ENCODE measurements at regions not wholly inside any gene's neighbourhood (a gene's known extent, or its start where the extent isn't known, plus 50 kb on each side); places are given as distances from the start of the nearest gene placed in this dataset.

DNA sequence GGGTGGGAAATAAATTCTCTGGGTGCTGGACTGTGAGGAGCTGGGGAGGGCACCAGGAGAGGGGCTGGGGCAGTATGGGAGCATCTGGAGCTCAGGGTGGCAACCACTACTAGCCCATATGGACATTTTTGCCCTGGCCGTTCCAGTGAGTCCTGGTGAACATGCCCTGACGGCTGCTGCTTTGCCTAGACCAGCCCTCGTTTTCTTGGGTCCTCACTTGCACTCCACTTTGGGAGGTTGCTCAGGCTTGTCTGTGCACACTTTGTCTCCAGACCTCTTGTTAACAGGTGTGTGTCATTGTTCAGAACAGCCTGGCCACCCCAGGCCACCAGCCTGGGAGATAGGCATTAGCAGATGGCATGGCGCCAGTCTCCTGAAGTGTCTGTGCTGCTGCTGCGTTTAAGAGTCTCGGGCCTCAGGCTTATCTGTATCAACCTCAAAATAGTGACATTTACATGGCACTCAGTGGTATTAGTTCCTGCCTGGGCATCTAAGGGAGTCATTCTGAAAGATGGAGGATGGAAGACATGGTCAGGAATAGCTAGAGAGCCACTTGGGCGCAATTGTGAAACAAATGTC is 190.5 kb downstream of the PTPRU start:
- TF ChIP-seq CHD1 (IDR thresholded peaks at IDR 0.05; ENCODE audit: low read depth, low read length) (no peak), HDAC2 (IDR thresholded peaks at IDR 0.05) (no peak)
- TF ChIP-seq, protein P1, sequence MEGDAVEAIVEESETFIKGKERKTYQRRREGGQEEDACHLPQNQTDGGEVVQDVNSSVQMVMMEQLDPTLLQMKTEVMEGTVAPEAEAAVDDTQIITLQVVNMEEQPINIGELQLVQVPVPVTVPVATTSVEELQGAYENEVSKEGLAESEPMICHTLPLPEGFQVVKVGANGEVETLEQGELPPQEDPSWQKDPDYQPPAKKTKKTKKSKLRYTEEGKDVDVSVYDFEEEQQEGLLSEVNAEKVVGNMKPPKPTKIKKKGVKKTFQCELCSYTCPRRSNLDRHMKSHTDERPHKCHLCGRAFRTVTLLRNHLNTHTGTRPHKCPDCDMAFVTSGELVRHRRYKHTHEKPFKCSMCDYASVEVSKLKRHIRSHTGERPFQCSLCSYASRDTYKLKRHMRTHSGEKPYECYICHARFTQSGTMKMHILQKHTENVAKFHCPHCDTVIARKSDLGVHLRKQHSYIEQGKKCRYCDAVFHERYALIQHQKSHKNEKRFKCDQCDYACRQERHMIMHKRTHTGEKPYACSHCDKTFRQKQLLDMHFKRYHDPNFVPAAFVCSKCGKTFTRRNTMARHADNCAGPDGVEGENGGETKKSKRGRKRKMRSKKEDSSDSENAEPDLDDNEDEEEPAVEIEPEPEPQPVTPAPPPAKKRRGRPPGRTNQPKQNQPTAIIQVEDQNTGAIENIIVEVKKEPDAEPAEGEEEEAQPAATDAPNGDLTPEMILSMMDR (IDR thresholded peaks at IDR 0.05 in 2 of 3, conservative IDR thresholded peaks at IDR 0.05 in 1 of 3; ENCODE audit: control insufficient read depth in 2 of 3, extremely low read depth in 1 of 3, insufficient read depth in 1 of 3, low read depth in 3 of 3, low read length in 3 of 3), result no peak
- TF ChIP-seq, protein P2, sequence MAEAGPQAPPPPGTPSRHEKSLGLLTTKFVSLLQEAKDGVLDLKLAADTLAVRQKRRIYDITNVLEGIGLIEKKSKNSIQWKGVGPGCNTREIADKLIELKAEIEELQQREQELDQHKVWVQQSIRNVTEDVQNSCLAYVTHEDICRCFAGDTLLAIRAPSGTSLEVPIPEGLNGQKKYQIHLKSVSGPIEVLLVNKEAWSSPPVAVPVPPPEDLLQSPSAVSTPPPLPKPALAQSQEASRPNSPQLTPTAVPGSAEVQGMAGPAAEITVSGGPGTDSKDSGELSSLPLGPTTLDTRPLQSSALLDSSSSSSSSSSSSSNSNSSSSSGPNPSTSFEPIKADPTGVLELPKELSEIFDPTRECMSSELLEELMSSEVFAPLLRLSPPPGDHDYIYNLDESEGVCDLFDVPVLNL (IDR thresholded peaks at IDR 0.05; ENCODE audit: low read depth, low read length), result no peak
